ENCODE measurements at regions not wholly inside any gene's neighbourhood (a gene's known extent, or its start where the extent isn't known, plus 50 kb on each side); places are given as distances from the start of the nearest gene placed in this dataset.

DNA sequence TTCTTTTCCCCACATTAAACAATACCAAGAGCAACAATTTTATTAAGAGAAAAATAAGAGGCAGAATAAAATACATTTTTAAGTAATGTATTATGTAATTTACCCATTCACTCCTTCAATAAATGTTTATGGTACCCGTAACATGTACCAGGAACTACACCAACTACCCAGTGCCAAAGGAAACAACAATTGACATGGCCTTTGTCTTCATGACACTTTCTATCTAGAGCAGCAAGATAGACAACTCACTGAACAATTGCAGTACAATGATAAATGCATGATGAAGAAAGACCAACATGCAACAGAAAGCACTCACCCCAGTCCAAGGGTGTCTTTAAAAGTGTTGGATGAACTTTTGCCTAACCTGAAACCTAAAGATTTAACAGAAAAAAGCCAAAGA lies 493.8 kb downstream of the IGSF11 start:
- no peak overlapping the region for H3K9ac ChIP-seq (replicated peaks in 1 of 4; ENCODE audit: extremely low read depth in 1 of 4, low read depth in 3 of 4, low read length in 3 of 4)
- no peaks in the 10 kb centered on the region for H3K79me2 ChIP-seq (ENCODE audit: control insufficient read depth in 1 of 2, insufficient read depth in 2 of 2, low read length in 2 of 2)
- FAIRE-seq: no peak
- H3K27ac ChIP-seq (ENCODE audit: low read depth, low read length): no peak overlapping the region
- no peak overlapping the region for H3K4ac ChIP-seq (replicated peaks; ENCODE audit: insufficient read length, low read depth, low read length)
- no peaks in the 10 kb centered on the region for H3K4me1 ChIP-seq (replicated peaks in 1 of 4; ENCODE audit: control insufficient read depth in 3 of 4, insufficient read depth in 4 of 4, low read length in 3 of 4)
- TF ChIP-seq CREB1 (IDR thresholded peaks at IDR 0.05): no peak
- TF ChIP-seq POLR2A (IDR thresholded peaks at IDR 0.05; ENCODE audit: control extremely low read depth in 1 of 2, low read depth in 2 of 2, low read length in 2 of 2): no peak
- TF ChIP-seq ASH2L (IDR thresholded peaks at IDR 0.05; ENCODE audit: low read length): no peak
- TF ChIP-seq HDAC2 (IDR thresholded peaks at IDR 0.05; ENCODE audit: borderline replicate concordance in 1 of 2, low read depth in 2 of 2, low read length in 2 of 2): no peak
- TF ChIP-seq PHF8 (conservative IDR thresholded peaks at IDR 0.05; ENCODE audit: low read depth, low read length): no peak
- TF ChIP-seq TEAD4 (IDR thresholded peaks at IDR 0.05; ENCODE audit: low read depth, low read length): no peak
- TF ChIP-seq RAD21 (IDR thresholded peaks at IDR 0.05 in 1 of 2, conservative IDR thresholded peaks at IDR 0.05 in 1 of 2; ENCODE audit: low read depth in 2 of 2, low read length in 2 of 2): no peak
- TF ChIP-seq RXRA (IDR thresholded peaks at IDR 0.05; ENCODE audit: insufficient read depth, low read depth, low read length): no peak
- TF ChIP-seq HDAC6 (IDR thresholded peaks at IDR 0.05; ENCODE audit: low read depth, low read length): no peak
- no peak overlapping the region for H4K5ac ChIP-seq (ENCODE audit: insufficient read length, low read depth, low read length)
- H3K23me2 ChIP-seq (ENCODE audit: low read depth, low read length): no peaks in the 10 kb centered on the region
- H3K14ac ChIP-seq (ENCODE audit: insufficient read length): no peak overlapping the region
- no peaks in the 10 kb centered on the region for H3K79me1 ChIP-seq (ENCODE audit: low read depth, low read length)
- 95% methylated on average over 1 of the region's 1 CpG; no CpG with 5 or more reads in 1 of the 2 experiments for WGBS, 2 experiments (ENCODE audit: extremely low coverage in 1 of 2, insufficient coverage in 1 of 2, insufficient read length in 1 of 2, insufficient replicate concordance in 2 of 2, low coverage in 1 of 2, low lambda C conversion rate in 2 of 2, missing lambda C conversion rate in 1 of 2)
- ChIA-PET CTCF (ENCODE audit: partially characterized antibody) (no interaction called here), POLR2A (ENCODE audit: partially characterized antibody) (no interaction called here)
- no peak overlapping the region for H3K23ac ChIP-seq (ENCODE audit: insufficient read length)
- H3K9me3 ChIP-seq (ENCODE audit: insufficient read depth in 2 of 2, low read depth in 1 of 2, low read length in 1 of 2): no peaks in the 10 kb centered on the region
- H4K20me1 ChIP-seq (replicated peaks in 1 of 2; ENCODE audit: control insufficient read depth in 1 of 2, insufficient read depth in 2 of 2, low read length in 2 of 2): no peaks in the 10 kb centered on the region
- H3K18ac ChIP-seq (ENCODE audit: extremely low read depth, low read length): no peak overlapping the region
- H3K27me3 ChIP-seq (replicated peaks in 1 of 4; ENCODE audit: control insufficient read depth in 3 of 4, extremely low read depth in 1 of 4, insufficient read depth in 3 of 4, low read length in 3 of 4): no peaks in the 10 kb centered on the region
- H4K8ac ChIP-seq (ENCODE audit: extremely low read depth, insufficient read depth, low read length): no peak overlapping the region
- no peak overlapping the region for H2BK120ac ChIP-seq (replicated peaks; ENCODE audit: low read depth, low read length)
- no peak overlapping the region for H2AFZ ChIP-seq (ENCODE audit: low read length)
- no peak for DNase-seq (ENCODE audit: low read depth in 1 of 2, low spot score in 2 of 2)
- no peak overlapping the region for H3K4me2 ChIP-seq (ENCODE audit: insufficient read depth in 1 of 2, low read depth in 2 of 2, low read length in 2 of 2)
- no peak overlapping the region for H2BK12ac ChIP-seq (ENCODE audit: low read depth, low read length)
- H2BK5ac ChIP-seq (ENCODE audit: low read depth, low read length): no peak overlapping the region
- H2AK5ac ChIP-seq (ENCODE audit: low read depth, low read length): no peak overlapping the region
- no peak overlapping the region for H3K4me3 ChIP-seq (ENCODE audit: extremely low read depth in 1 of 4, insufficient read depth in 2 of 4, low read depth in 3 of 4, low read length in 4 of 4)
- no peak overlapping the region for H3K56ac ChIP-seq (replicated peaks; ENCODE audit: insufficient read length, low read depth, low read length)
- H4K91ac ChIP-seq (replicated peaks; ENCODE audit: insufficient read length, low read length): no peak overlapping the region
- H2BK20ac ChIP-seq (ENCODE audit: low read length): no peak overlapping the region
- H2BK15ac ChIP-seq (ENCODE audit: low read length): no peak overlapping the region
- no peaks in the 10 kb centered on the region for H3K36me3 ChIP-seq (ENCODE audit: control insufficient read depth in 2 of 4, insufficient read depth in 4 of 4, low read length in 3 of 4)
